ENCODE measurements at regions not wholly inside any gene's neighbourhood (a gene's known extent, or its start where the extent isn't known, plus 50 kb on each side); places are given as distances from the start of the nearest gene placed in this dataset.
A peak's percentile ranks its signal among the peaks of the same experiment; 100 is the strongest.
"Not testable (repeated sequence)": the region's sequence is repeated elsewhere in the genome, so short reads cannot be mapped to it uniquely, and the experiment has no call there.

DNA sequence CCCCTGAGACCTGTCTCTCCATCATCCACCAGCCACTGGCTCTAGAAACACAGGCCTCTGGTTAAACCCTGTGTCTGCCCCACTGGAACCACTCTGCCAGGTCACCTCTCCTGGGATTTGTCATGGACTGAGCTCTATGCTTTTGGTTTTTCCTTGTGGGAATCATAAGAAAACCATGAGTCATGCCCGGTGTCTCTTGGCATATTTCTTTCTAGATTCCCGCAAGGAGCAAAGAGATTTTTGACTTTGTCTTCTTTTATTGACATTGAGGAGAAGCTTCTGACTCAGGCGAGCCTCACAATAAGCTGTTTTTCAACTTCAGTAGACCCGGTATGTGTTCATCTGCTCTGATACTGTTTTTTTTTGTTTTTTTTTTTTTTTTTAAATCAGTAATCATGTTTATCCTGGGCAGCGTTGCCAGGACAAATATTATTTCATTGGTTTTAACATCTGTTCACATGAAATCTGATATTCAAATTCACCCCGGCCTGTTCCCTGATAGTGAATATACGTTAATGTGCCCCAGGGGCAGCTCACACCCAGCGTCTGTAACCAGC is 207.1 kb downstream of the ACKR3 start:
- no peak for FAIRE-seq

DNA sequence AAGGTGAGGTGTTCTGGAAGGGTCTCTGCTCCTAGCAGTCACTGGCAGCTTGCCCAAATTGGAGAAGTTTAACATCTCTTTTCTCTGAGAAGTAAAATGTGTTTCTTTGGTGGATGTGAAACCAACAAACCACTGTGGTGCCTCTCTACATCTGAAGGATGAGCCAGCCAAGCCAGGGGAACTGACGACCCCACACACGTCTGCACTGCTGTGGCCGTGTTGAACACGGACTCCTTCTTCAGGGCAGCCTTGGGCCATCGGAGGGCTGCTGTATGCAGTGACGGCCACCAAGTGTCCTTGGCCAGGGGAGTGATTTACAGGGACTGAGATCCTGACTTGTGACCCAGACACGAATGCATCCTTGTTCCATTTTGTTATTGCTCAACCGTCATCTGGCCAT is 207.8 kb downstream of the ACKR3 start:
- FAIRE-seq: no peak

DNA sequence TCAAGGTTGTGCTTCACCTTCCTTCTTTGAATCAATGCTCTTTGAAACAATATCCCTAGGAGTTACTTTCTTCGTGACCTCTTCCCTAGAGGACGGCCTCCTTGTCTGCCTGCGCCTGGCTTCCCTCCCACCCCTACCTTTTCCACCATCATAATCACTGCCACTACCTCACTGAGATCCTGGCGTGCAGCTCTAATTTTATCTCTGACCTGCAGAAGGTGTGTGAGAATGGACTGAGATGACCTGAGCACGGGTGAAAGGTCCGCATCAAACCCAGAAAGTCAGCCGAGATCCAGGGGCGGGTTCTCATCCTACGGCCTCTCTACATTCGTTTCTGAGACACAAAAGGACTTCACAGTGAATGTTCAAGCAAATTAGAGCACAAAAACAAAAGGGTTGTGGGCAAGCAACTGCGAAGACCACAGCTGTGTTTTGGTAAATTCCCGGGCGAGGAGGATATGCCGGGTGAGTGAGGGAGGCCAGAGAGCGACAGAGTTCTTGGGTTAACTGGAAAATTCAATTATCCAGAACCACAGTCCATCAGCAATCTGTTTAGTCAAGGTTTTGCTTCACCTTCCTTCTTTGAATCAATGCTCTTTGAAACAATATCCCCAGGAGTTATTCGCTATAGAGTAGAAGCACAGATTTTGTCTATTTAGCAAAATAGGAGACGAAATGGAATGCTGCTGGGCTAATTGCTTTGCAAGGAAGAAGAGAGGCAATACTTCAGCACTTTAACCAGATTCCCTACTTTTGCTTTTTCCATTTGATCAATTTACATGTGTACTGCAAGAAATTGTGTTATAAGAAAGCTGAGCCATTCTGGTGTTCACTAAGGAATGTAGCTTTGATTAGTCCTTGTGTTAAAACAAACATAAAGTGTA is 212.6 kb downstream of the ACKR3 start:
- FAIRE-seq: no peak

DNA sequence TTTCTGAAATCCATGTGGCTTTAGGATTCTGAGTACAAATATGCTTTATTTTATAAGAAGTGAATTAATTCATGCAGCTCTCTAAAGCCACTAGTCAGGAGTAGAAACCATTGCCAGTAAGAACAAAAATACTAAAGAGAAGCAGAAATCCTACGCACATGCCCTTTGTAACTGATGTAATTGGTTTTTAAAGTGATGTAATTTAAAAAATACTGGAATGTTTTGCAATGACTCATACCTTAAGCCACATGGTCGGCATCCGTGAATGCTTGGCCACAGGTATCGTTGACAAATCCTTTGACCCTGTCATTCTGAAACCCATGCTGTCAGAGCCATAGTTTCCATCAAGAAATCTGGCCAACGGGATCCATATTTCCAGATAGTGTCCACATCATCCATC is 213.3 kb downstream of the ACKR3 start:
- FAIRE-seq: no peak

GRCh38 chr2:236783417-236784020 is 213.9 kb downstream of the ACKR3 start:
- no peak for FAIRE-seq

DNA sequence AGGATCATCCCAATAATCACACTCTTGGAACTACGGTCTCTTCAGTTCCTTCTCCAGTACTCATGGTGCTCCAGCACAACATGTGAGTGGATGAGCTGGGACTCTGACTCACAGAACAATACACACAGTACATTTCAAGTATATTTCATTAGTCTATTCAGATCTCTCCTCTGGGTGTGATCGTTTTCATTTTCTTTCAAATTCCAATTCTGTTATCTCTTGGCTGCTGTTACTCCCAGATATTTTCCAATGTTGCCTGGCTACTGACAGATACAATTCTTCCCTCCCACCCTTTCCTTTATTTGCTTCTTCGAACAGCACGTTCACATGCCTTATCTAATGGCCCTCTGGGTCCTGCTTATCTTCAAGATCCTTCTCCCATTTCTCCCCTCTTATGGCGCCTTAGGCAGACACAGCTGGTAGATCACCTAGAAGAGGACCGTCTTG is 216.0 kb downstream of the ACKR3 start:
- FAIRE-seq: no peak

GRCh38 chr2:236786751-236787150 is 217.1 kb downstream of the ACKR3 start:
- FAIRE-seq: no peak

GRCh38 chr2:236787376-236787775 is 217.8 kb downstream of the ACKR3 start:
- not testable (repeated sequence) for FAIRE-seq

DNA sequence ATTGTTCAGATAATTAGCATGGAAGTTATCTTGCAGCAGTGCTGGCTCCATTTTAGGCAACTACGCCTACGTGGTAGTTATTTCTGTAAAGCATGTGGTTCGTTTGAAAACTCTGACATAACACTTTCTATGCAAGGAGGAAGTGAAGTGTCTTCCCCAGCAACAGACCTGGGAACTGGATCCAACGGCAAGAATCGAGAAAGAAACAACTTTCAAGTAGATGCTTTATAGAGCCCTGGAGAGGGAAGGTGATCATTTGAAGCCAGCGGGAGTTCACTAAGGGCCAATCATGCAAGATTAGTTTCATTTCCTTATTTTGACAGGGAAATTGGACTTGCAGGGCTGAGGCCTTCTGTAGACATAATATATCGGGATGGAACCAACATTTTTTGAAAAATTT is 218.3 kb downstream of the ACKR3 start:
- no peak for FAIRE-seq

- no peak for FAIRE-seq
Measured at GRCh38 chr2:236790963-236791362, 221.3 kb downstream of the ACKR3 start.

DNA sequence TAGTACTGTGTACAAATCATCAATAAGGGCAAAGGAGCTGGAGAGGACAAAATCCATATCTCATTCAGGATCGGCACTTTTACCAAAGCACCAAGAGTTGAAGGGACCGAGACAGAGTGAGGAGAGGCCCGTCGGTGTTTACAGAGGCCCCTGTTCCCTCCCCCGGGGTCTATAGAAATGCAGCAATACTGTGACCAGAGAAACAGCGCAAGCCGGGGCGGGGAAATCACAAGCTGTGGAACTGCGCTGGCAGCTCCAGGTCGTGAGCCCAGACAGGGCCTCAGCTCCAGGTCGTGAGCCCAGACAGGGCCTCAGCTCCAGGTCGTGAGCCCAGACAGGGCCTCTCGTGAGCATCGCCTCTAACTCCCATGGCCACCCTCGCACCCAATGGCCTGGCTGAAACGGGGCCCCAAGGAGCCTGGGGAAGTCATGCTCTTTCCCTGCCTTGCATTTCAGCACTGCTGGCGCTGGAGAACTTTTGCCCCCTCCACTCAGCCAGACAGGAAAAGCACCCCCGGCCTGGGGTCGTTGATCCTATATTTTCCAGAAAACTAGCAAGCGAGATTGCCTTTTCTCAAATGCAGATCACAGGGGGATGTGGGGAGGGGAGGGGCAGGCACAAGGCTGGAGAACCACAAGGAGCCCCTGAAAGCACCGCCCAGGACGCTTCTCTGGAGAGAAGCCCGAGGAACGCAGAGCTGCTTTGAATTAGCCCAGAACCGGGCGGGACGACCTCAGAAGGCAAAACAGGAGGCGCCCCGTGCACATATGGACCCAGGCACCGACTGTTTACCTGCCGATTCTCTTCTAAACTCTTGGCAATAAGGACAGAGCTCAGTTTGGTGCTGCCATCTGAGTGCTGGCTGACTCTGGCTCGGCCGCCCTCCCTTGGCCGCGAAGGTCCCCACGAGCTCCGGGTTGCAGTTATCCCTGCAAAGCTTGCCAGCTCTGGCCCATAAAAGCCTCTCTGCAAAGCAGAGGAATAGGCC is 223.7 kb downstream of the ACKR3 start:
- FAIRE-seq: no peak

- peak; percentile 92 for FAIRE-seq
Measured at GRCh38 chr2:236794176-236794957, 224.7 kb downstream of the ACKR3 start.

DNA sequence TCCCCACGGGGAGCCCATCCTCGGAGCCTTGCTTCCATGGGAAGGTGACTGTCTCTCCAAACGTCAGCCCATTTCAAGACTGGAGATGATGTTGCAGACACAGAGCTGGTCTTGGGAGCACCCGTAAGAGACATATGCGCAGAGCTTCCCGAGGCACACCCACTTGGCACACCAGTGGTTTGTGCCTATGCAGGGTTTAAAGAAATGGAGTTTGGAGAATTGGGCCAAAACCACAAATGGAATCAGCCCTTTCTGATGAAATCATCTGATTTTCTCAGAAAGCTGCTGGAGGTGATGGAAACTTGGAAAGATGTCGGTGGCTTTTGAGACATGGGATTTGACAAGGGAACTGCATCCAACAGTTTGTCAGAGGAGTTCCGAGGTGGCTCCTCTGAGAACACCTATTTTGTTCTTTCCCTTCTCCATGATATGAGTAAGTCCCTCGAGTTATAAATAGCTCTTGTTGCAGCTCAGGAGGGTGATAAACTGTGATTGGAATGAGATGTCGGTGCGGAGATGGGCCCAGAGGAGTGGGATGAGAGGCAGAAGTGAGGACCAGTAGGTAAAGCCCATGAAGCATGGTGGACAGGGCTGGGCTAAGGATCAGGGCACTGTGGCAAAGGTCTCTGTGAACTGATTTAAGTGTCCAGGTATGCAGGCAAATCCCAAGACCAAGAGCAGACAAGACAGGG is 225.7 kb downstream of the ACKR3 start:
- FAIRE-seq: no peak

DNA sequence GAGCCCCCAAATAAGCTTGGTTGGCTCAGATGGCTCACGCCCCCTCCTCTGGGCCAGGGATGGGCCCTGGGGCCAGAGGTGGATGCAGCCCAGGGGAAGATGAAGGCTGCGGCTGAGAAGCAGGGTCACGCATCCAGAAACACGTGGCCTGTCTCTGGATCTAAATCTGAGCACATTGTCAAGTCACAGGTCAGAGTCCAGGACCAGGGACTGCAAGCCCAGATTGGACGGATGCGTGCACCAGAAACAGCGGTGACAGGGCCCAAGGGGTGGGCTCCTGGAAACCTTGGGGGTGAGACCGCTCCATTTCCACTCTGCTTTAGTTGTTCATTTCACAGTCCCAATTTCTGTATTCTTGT is 226.2 kb downstream of the ACKR3 start:
- FAIRE-seq: no peak

DNA sequence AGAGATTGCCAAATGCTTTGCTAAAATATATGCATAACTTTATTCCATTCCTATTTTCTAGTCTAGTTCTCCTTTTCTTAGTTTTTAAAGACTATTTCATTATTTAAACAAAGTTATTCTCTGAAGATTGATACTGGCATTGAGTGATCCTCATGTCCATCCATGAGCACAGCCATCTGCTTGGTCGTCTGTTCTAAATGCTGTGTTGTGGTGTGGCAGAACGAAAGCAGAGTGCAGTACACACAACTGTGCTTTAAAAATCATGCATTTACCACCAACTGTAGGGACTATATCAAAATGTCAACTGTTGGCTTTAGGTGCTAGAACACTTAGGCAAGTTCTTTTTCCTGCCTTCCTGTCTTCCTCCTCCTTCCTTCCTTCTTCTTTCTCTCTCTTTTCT is 226.6 kb downstream of the ACKR3 start:
- no peak for FAIRE-seq

DNA sequence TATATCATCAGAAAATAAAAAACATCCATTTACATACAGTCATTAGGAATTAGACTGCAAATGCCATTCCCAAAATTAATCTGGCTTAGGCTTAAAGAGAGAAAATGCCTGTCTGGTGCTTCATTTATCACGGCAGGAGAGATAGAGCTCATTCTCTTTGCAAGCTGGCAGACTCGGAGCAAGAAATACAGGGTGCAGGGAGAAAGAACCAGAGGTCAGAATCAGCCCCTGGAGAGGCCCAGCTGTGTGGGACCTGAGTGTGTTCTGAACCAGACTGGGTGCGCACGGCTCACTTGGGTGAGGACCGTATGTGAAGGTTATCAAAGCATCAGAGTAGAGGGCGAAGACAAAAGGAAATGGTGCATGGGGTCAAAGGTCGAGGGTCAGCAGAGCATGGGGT is 227.8 kb downstream of the ACKR3 start:
- no peak for FAIRE-seq

- no peak for FAIRE-seq
Measured at GRCh38 chr2:236798491-236798890, 228.9 kb downstream of the ACKR3 start.

DNA sequence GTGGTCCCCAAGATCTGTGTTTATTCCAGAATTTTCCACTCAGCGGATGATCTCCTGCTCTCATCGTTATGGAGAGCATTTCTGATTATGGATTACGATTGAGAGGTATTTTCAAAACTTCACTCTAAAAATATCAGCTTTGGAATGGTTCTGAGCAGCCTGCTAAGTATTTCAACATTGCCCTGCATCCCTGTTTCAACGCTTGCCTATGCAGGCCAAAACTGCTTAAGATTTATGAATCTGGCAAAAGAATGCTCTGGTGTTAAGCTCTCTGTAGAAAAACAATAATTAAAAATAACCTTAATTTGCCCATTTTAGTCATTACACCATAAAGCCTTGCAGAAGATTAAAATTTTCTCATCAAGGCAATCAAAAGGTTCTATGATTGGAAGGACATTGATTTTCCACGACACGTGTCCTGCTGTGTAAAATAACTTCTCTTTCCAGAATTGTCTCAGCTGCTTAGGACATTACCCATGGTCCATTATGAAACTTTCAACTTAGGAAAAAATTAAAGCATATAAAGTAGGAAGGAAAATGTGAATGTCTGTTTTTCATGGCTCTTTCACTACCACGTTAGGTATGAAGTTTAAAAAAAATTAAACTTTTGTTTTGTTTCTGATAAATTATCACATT is 229.9 kb downstream of the ACKR3 start:
- FAIRE-seq: no peak

DNA sequence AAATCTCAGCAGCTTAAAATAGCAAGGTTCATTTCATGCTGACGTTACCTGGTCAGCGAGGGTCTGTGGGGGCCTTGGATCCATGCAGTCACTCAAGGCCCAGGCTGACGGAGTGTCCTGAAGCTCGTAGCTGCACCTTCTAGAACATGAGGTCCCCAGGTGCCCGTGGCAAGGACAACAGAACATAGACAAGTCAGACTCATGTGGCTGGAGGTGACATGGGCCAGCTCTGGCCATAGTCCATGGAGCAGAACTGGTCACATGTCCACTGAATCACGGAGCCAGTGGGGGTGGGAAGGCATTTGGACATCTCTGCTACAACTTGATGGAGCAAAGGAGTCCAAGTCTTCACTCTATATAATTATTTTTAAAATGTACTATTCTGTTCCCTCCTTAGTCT is 233.2 kb downstream of the ACKR3 start:
- FAIRE-seq: no peak

- no peak for FAIRE-seq
Measured at GRCh38 chr2:236803621-236804020, 234.0 kb downstream of the ACKR3 start.

Measured in endometrium (tissue), 2 donors.